ENCODE measurements at regions not wholly inside any gene's neighbourhood (a gene's known extent, or its start where the extent isn't known, plus 50 kb on each side); places are given as distances from the start of the nearest gene placed in this dataset.

DNA sequence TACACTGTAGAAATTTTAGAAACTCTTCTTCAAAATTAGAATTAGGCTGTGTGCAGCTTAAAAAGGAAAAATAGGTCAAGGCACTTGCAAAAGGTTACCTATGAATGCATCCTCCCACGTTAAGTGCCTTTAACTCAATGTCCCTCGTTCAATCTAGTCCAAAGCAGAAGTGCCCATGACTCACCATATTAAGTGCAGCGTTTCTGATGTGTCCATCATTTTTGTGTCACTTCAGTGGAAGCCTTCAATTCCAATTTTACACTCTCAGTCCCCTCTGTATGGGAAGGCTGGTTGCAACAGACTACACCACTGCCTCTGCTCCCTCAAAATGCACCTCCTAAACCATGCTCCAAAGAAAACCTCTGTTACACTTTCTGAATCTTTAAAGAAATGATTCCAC, 53.4 kb downstream of the FOXB1 start:
- TF ChIP-seq, protein P1, sequence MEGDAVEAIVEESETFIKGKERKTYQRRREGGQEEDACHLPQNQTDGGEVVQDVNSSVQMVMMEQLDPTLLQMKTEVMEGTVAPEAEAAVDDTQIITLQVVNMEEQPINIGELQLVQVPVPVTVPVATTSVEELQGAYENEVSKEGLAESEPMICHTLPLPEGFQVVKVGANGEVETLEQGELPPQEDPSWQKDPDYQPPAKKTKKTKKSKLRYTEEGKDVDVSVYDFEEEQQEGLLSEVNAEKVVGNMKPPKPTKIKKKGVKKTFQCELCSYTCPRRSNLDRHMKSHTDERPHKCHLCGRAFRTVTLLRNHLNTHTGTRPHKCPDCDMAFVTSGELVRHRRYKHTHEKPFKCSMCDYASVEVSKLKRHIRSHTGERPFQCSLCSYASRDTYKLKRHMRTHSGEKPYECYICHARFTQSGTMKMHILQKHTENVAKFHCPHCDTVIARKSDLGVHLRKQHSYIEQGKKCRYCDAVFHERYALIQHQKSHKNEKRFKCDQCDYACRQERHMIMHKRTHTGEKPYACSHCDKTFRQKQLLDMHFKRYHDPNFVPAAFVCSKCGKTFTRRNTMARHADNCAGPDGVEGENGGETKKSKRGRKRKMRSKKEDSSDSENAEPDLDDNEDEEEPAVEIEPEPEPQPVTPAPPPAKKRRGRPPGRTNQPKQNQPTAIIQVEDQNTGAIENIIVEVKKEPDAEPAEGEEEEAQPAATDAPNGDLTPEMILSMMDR (IDR thresholded peaks at IDR 0.05): no peak
- no peaks in the 10 kb centered on the region for H3K4me1 ChIP-seq
- H3K9ac ChIP-seq (ENCODE audit: low read depth in 2 of 2, low read length in 2 of 2): no peak overlapping the region
- no peaks in the 10 kb centered on the region for H3K9me3 ChIP-seq
- H3K27ac ChIP-seq: no peak overlapping the region
- no peaks in the 10 kb centered on the region for H3K27me3 ChIP-seq
- no peak for DNase-seq
- intact Hi-C loops (cut with DNase I): no loop called here
- no peak overlapping the region for H3K4me3 ChIP-seq
- H3K36me3 ChIP-seq: no peaks in the 10 kb centered on the region

DNA sequence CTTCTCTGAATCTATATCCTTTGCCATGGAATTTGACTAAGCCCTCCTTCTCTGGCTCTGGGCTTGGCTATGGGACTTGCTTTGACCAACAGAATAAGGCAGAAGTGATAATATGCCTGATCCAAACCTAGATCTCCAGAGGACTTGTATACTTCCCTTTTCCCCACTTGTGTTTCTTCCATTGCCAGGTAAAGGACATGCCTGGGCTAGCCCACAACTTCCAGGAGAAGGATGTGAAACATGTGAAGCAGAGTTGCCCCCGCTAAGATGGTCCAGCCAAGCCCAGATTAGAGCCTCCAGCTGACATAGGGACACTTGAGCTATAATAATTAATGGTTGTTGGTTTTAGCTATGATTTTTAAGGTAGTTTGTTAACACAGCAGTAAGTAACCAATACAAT, 55.1 kb downstream of the FOXB1 start:
- H3K27me3 ChIP-seq: no peaks in the 10 kb centered on the region

DNA sequence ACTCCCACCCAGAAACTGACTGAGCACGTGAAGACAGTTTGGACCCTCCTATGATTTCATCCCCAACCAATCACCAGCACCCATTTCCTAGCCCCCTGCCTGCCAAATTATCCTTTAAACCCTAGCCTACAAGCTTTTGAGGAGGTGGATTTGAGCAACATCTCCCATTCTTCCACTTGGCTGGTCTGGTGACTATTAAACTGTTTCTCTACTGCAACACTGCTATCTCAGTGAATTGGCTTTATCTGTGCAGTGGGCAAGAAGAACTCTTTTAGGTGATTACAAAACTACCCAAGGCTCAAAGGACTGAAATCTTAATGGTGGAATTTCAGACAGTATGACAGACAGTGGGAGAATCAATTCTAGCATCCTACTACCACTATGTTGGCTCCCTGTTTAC, 57.6 kb downstream of the FOXB1 start:
- H3K4me3 ChIP-seq: no peak overlapping the region
- H3K9ac ChIP-seq (ENCODE audit: low read depth in 2 of 2, low read length in 2 of 2): no peak overlapping the region
- no peaks in the 10 kb centered on the region for H3K9me3 ChIP-seq
- H3K36me3 ChIP-seq: no peaks in the 10 kb centered on the region
- TF ChIP-seq, protein P1 (IDR thresholded peaks at IDR 0.05): no peak
- intact Hi-C loops (cut with DNase I): no loop called here
- H3K4me1 ChIP-seq: no peaks in the 10 kb centered on the region
- DNase-seq: no peak
- H3K27me3 ChIP-seq: no peaks in the 10 kb centered on the region
- no peak overlapping the region for H3K27ac ChIP-seq

More for the DNA sequence above, 55.1 kb downstream of the FOXB1 start:
- intact Hi-C loops (cut with DNase I): no loop called here
- H3K27ac ChIP-seq: no peak overlapping the region
- TF ChIP-seq, protein P1 (IDR thresholded peaks at IDR 0.05): no peak
- H3K36me3 ChIP-seq: no peaks in the 10 kb centered on the region
- DNase-seq: no peak
- no peaks in the 10 kb centered on the region for H3K9me3 ChIP-seq
- no peaks in the 10 kb centered on the region for H3K4me1 ChIP-seq
- no peak overlapping the region for H3K4me3 ChIP-seq
- H3K9ac ChIP-seq (ENCODE audit: low read depth in 2 of 2, low read length in 2 of 2): no peak overlapping the region

DNA sequence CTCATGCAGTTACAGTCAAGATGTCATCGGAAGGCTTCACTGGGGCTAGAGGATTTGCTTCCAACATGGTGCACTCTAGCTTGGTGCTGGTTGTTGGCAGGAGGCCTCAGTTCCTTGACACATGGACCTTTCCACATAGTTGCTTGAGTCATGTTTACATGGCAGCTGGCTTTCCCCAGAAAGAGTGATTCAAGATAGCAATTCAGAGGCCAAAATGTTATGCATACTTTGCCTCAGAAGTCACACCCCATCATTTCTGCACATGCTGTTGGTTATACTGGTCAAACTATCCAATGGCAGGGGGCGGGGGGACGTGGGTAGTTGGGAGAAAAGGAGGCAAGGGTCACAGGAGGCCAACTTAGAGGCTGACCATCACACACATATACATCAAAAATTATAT, 58.7 kb downstream of the FOXB1 start:
- H3K9ac ChIP-seq (ENCODE audit: low read depth in 2 of 2, low read length in 2 of 2): no peak overlapping the region
- H3K4me1 ChIP-seq: no peaks in the 10 kb centered on the region
- H3K27me3 ChIP-seq: no peaks in the 10 kb centered on the region
- no peak for DNase-seq
- H3K27ac ChIP-seq: no peak overlapping the region
- no peak overlapping the region for H3K4me3 ChIP-seq
- TF ChIP-seq, protein P1 (IDR thresholded peaks at IDR 0.05): no peak
- no peaks in the 10 kb centered on the region for H3K9me3 ChIP-seq
- intact Hi-C loops (cut with DNase I): no loop called here
- H3K36me3 ChIP-seq: no peaks in the 10 kb centered on the region

DNA sequence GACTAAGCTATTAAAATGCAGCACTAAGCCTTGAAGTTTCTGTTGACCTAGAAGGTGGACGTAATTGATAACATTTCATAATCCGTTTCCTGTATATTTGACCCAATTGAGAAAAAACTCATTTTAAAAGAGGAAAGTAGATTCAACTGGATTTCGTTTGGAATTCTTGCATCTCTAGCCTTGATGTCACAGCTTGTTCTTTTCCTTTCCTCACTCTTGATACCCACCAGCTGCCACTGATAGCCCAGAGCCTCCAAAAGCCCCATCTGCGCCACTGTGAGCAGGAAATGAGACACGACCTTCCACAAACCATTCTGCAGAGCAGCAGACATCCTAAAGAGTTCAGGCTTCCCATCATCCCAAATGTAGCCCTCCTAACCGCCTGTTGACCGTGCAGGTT, 61.8 kb downstream of the FOXB1 start:
- H3K4me1 ChIP-seq: no peaks in the 10 kb centered on the region
- H3K9ac ChIP-seq (ENCODE audit: low read depth in 2 of 2, low read length in 2 of 2): no peak overlapping the region
- no peak overlapping the region for H3K4me3 ChIP-seq
- DNase-seq: no peak
- no peaks in the 10 kb centered on the region for H3K27me3 ChIP-seq
- intact Hi-C loops (cut with DNase I): no loop called here
- no peaks in the 10 kb centered on the region for H3K36me3 ChIP-seq
- H3K27ac ChIP-seq: no peak overlapping the region
- no peaks in the 10 kb centered on the region for H3K9me3 ChIP-seq
- TF ChIP-seq, protein P1 (IDR thresholded peaks at IDR 0.05): no peak

All from colonic mucosa (tissue), 4 donors.